Stimulated activated CD8-positive, alpha-beta memory T cell treated with anti-CD3 and anti-CD28 coated beads, Interleukin-15, amount 100 ng/mL, for 1 hour (primary cell): ENCODE measurements at regions not wholly inside any gene's neighbourhood (a gene's known extent, or its start where the extent isn't known, plus 50 kb on each side); places are given as distances from the start of the nearest gene placed in this dataset.

Experiments
- DNase-seq: peaks from one replicate; pipeline ENCODE4 v3.0.0-alpha.2; 2020; ENCODE audit warnings: low read depth

- no peak for DNase-seq
Measured at GRCh38 chr14:62528296-62528695, 517.0 kb downstream of the KCNH5 start.

GRCh38 chr14:62532181-62532580, 513.1 kb downstream of the KCNH5 start:
- no peak for DNase-seq

- no peak for DNase-seq
Measured at GRCh38 chr14:62546862-62547474, 498.3 kb downstream of the KCNH5 start.

GRCh38 chr14:62557416-62557815, 487.8 kb downstream of the KCNH5 start:
- no peak for DNase-seq

- DNase-seq = no peak
Measured at GRCh38 chr14:62558451-62558850, 486.8 kb downstream of the KCNH5 start.

GRCh38 chr14:62585247-62585646, 460.0 kb downstream of the KCNH5 start:
- no peak for DNase-seq

GRCh38 chr14:62592877-62593276, 452.4 kb downstream of the KCNH5 start:
- no peak for DNase-seq

- no peak for DNase-seq
Measured at GRCh38 chr14:62597143-62597542, 448.1 kb downstream of the KCNH5 start.

GRCh38 chr14:62599616-62600385, 445.5 kb downstream of the KCNH5 start:
- DNase-seq = no peak

GRCh38 chr14:62602712-62603111, 442.5 kb downstream of the KCNH5 start:
- DNase-seq = no peak

- DNase-seq = no peak
Measured at GRCh38 chr14:62604524-62604923, 440.7 kb downstream of the KCNH5 start.

- DNase-seq = no peak
Measured at GRCh38 chr14:62614122-62614521, 431.1 kb downstream of the KCNH5 start.

GRCh38 chr14:62616668-62617067, 428.6 kb downstream of the KCNH5 start:
- no peak for DNase-seq

- DNase-seq = no peak
Measured at GRCh38 chr14:62626416-62626815, 418.8 kb downstream of the KCNH5 start.

- no peak for DNase-seq
Measured at GRCh38 chr14:62629176-62629725, 416.0 kb downstream of the KCNH5 start.

GRCh38 chr14:62631176-62631575, 414.1 kb downstream of the KCNH5 start:
- no peak for DNase-seq

GRCh38 chr14:62632771-62633170, 412.5 kb downstream of the KCNH5 start:
- DNase-seq = no peak

- DNase-seq = no peak
Measured at GRCh38 chr14:62645649-62646048, 399.6 kb downstream of the KCNH5 start.
